OCI-LY1 (cell line): ENCODE measurements at regions not wholly inside any gene's neighbourhood (a gene's known extent, or its start where the extent isn't known, plus 50 kb on each side); places are given as distances from the start of the nearest gene placed in this dataset.

ENCODE experiments used
- CTCF ChIP-seq: fragments of 200-600 bp; sonication (generic), shearing (Covaris generic); IDR thresholded peaks from 2 replicates; pipeline ENCODE4 v1.5.1; 2017; ENCODE audit warnings: mild to moderate bottlenecking, antibody characterized with exemption, low read length, moderate library complexity, mixed read lengths
- EZH2 ChIP-seq: fragments of 200-600 bp; sonication (generic), shearing (Covaris generic); IDR thresholded peaks from 2 replicates; pipeline ENCODE4 v1.8.0; 2017; ENCODE audit warnings: borderline replicate concordance, mixed run types, mild to moderate bottlenecking, antibody characterized with exemption, low read length, moderate library complexity, mixed read lengths

DNA sequence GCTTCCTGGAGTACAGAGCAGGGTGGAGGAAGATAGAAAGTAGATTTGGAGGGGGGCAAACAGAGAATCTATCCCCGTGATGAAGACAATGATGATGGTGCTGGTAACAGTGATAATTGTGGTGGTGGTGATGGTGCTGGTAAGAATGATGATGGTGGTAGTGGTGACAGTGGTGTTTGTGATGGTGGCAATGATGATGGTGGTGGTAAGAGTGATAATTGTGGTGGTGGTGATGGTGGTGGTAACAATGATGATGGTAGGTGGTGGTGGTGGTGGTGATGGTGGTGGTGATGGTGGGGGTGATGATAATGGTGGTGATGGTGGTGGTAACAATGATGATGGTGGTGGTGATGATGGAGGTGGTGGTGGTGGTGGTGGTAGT lies 169.8 kb downstream of the TSHZ3 start:
- TF ChIP-seq CTCF (no peak), EZH2 (no peak)
